Brain microvascular endothelial cell (primary cell): ENCODE measurements at regions not wholly inside any gene's neighbourhood (a gene's known extent, or its start where the extent isn't known, plus 50 kb on each side); places are given as distances from the start of the nearest gene placed in this dataset.

Experiments
- DNase-seq: peaks from one replicate; pipeline ENCODE4 v3.0.0-alpha.2; 2020
- H3K27ac ChIP-seq: fragments of 250-450 bp; sonication (Bioruptor Pico); 2 replicates; pipeline ENCODE4 v1.5.1; 2020; ENCODE audit warnings: mild to moderate bottlenecking, moderate library complexity
- H3K27me3 ChIP-seq: fragments of 250-450 bp; sonication (Bioruptor Pico); replicated peaks from 2 replicates; pipeline ENCODE4 v1.5.1; 2020; ENCODE audit warnings: mild to moderate bottlenecking
- H3K36me3 ChIP-seq: fragments of 250-450 bp; sonication (Bioruptor Pico); replicated peaks from 2 replicates; pipeline ENCODE4 v1.5.1; 2020; ENCODE audit warnings: mild to moderate bottlenecking
- H3K4me3 ChIP-seq: 2 replicates; pipeline ENCODE4 v1.5.1; 2011; ENCODE audit warnings: low read depth, mild to moderate bottlenecking, control low read depth, low read length, moderate library complexity
- in situ Hi-C: cut with HindIII; loops from 2 replicates; pipeline ENCODE4 v1.10.0; 2017; ENCODE audit warnings: low sequenced_read_pairs, low pct_ligation_motif_present
- TF ChIP-seq, protein P1 (sequence below): IDR thresholded peaks from 2 replicates; pipeline ENCODE4 v1.5.1; 2011; ENCODE audit warnings: low read depth, mild to moderate bottlenecking, moderate library complexity, low read length, control low read depth, inconsistent platforms; ENCODE audit errors: missing control alignments

- in situ Hi-C loops, result no loop called here
- Histone ChIP-seq H3K4me3 (no peak overlapping the region), H3K27me3 (no peaks in the 10 kb centered on the region), H3K27ac (no peak overlapping the region), H3K36me3 (no peaks in the 10 kb centered on the region)
- TF ChIP-seq, protein P1, sequence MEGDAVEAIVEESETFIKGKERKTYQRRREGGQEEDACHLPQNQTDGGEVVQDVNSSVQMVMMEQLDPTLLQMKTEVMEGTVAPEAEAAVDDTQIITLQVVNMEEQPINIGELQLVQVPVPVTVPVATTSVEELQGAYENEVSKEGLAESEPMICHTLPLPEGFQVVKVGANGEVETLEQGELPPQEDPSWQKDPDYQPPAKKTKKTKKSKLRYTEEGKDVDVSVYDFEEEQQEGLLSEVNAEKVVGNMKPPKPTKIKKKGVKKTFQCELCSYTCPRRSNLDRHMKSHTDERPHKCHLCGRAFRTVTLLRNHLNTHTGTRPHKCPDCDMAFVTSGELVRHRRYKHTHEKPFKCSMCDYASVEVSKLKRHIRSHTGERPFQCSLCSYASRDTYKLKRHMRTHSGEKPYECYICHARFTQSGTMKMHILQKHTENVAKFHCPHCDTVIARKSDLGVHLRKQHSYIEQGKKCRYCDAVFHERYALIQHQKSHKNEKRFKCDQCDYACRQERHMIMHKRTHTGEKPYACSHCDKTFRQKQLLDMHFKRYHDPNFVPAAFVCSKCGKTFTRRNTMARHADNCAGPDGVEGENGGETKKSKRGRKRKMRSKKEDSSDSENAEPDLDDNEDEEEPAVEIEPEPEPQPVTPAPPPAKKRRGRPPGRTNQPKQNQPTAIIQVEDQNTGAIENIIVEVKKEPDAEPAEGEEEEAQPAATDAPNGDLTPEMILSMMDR, result no peak
- DNase-seq, result no peak
Measured at GRCh38 chr18:28523758-28524475, 347.0 kb upstream of the CDH2 start.

DNA sequence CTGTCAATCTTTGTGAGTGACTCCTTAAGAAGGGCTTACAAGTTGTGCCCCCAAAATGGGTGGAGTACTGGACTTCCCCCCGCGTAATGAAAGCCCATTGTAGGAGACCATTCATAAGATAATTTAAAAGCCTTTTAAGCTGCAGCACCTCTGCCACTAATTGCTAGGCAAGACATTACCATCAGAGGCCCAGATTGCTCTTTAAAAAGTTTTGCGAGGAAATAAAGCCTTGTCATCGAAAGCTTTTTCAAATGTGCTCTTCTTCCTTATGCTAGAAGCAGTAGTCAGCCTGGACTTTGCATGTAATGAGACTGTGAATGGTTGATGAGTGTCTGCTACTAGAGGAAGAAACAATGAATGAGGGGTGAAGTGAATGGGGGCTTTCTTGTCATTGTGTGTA lies 345.3 kb upstream of the CDH2 start:
- H3K4me3 ChIP-seq, result no peak overlapping the region
- in situ Hi-C loops, result no loop called here
- TF ChIP-seq, protein P1, result no peak
- no peaks in the 10 kb centered on the region for H3K27me3 ChIP-seq
- H3K36me3 ChIP-seq, result no peaks in the 10 kb centered on the region
- no peak overlapping the region for H3K27ac ChIP-seq
- DNase-seq, result no peak

GRCh38 chr18:28519997-28520396 lies 343.1 kb upstream of the CDH2 start:
- Histone ChIP-seq H3K4me3 (no peak overlapping the region), H3K27me3 (no peaks in the 10 kb centered on the region), H3K36me3 (no peaks in the 10 kb centered on the region), H3K27ac (no peak overlapping the region)
- in situ Hi-C loops, result no loop called here
- TF ChIP-seq, protein P1, result no peak
- DNase-seq, result no peak

- Histone ChIP-seq H3K36me3 (no peaks in the 10 kb centered on the region), H3K4me3 (no peak overlapping the region), H3K27me3 (no peaks in the 10 kb centered on the region), H3K27ac (no peak overlapping the region)
- TF ChIP-seq, protein P1, result no peak
- in situ Hi-C loops, result no loop called here
- DNase-seq, result no peak
Measured at GRCh38 chr18:28514699-28515098, 337.8 kb upstream of the CDH2 start.

GRCh38 chr18:28512357-28512756 lies 335.4 kb upstream of the CDH2 start:
- Histone ChIP-seq H3K27ac (no peak overlapping the region), H3K27me3 (no peaks in the 10 kb centered on the region), H3K36me3 (no peaks in the 10 kb centered on the region), H3K4me3 (no peak overlapping the region)
- TF ChIP-seq, protein P1, result no peak
- in situ Hi-C loops, result no loop called here
- DNase-seq, result no peak

GRCh38 chr18:28511413-28511821 lies 334.5 kb upstream of the CDH2 start:
- Histone ChIP-seq H3K4me3 (no peak overlapping the region), H3K27ac (no peak overlapping the region), H3K36me3 (no peaks in the 10 kb centered on the region), H3K27me3 (no peaks in the 10 kb centered on the region)
- in situ Hi-C loops, result no loop called here
- TF ChIP-seq, protein P1, result no peak
- no peak for DNase-seq
